ENCODE measurements at regions not wholly inside any gene's neighbourhood (a gene's known extent, or its start where the extent isn't known, plus 50 kb on each side); places are given as distances from the start of the nearest gene placed in this dataset.
A peak's percentile ranks its signal among the peaks of the same experiment; 100 is the strongest.

DNA sequence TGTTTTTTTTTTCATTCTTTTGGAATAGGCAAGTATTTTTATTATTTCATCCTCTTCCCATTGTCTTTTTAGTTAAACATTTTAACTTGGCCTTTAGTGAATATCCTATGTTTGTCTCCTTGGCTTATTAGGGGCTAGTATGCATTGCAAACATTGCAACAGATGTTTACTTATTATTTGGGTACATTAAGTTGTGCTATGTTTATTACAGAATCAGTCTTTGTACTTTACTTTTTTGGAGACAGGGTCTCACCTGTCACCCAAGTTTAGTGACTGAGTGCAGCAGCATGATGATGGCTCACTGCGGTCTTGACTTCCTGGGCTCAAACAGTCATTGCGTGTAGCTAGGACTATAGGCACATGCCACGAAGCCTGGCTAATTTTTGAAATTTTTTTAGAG, 51.1 kb upstream of the NUDT6 start:
- Histone ChIP-seq H3K23ac (ENCODE audit: low read length in 2 of 2) (no peak overlapping the region), H2BK120ac (ENCODE audit: low read depth, low read length) (no peak overlapping the region), H3K18ac (ENCODE audit: low read depth in 1 of 2, low read length in 2 of 2) (no peak overlapping the region), H2BK12ac (ENCODE audit: low read length in 2 of 2) (no peak overlapping the region), H2AK5ac (ENCODE audit: low read length, severe bottlenecking) (no peak overlapping the region), H3K27me3 (ENCODE audit: control insufficient read depth in 1 of 2, insufficient read depth in 1 of 2, low read length in 2 of 2) (no peaks in the 10 kb centered on the region), H3K9ac (ENCODE audit: low read length) (no peak overlapping the region), H2AFZ (ENCODE audit: low read depth, low read length) (no peak overlapping the region), H3K4me3 (ENCODE audit: insufficient read depth in 1 of 2, low read depth in 1 of 2, low read length in 2 of 2) (no peak overlapping the region), H3K9me3 (ENCODE audit: control insufficient read depth, low read length) (no peaks in the 10 kb centered on the region), H3K14ac (ENCODE audit: low read length in 2 of 2) (no peak overlapping the region), H2BK15ac (ENCODE audit: low read depth, poor library complexity, severe bottlenecking) (no peak overlapping the region), H3K4me1 (ENCODE audit: control insufficient read depth, insufficient read depth, low read depth, low read length) (no peaks in the 10 kb centered on the region), H3K4me2 (ENCODE audit: low read length, poor library complexity, severe bottlenecking) (no peak overlapping the region), H3K79me1 (replicated peaks; ENCODE audit: low read length, poor library complexity, severe bottlenecking) (peaks cover 8% of the 10 kb centered on the region), H2BK5ac (ENCODE audit: low read depth, low read length, poor library complexity, severe bottlenecking) (no peak overlapping the region), H3K27ac (ENCODE audit: low read length, poor library complexity, severe bottlenecking) (no peak overlapping the region), H3K36me3 (ENCODE audit: control insufficient read depth in 1 of 2, insufficient read depth in 2 of 2, low read depth in 1 of 2, low read length in 2 of 2) (peaks cover 15 to 16% of the 10 kb centered on the region in 2 experiments), H4K8ac (ENCODE audit: low read length) (no peak overlapping the region), H3K4ac (ENCODE audit: low read depth in 1 of 2, low read length in 2 of 2) (no peak overlapping the region), H4K91ac (ENCODE audit: low read length) (no peak overlapping the region)
- WGBS, result 99% methylated on average over 3 of the region's 3 CpGs
- no peak for DNase-seq

DNA sequence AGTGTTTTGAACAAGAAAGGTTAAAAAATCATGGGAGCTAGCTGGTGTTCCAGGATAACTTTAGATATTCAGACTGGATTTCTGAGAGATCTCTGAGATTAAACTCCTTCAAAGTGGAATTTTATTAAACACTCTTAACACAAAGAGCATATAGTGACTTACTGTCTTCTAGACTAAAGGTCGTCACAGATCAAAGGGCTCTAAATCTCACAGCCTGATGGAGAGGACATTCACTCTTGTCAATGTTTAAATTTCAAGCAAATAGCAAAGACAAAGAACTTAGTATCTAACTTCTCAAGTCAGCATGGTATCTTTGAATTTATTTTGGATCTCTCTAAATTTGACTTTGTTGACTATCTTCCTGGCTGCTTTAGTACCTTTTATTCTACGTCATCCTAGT, 53.7 kb upstream of the NUDT6 start:
- Histone ChIP-seq H3K4me2 (ENCODE audit: low read length, poor library complexity, severe bottlenecking) (no peak overlapping the region), H3K79me1 (replicated peaks; ENCODE audit: low read length, poor library complexity, severe bottlenecking) (peaks cover 8% of the 10 kb centered on the region), H3K4ac (ENCODE audit: low read depth in 1 of 2, low read length in 2 of 2) (no peak overlapping the region), H3K18ac (ENCODE audit: low read depth in 1 of 2, low read length in 2 of 2) (no peak overlapping the region), H4K8ac (ENCODE audit: low read length) (no peak overlapping the region), H3K14ac (ENCODE audit: low read length in 2 of 2) (no peak overlapping the region), H3K9me3 (ENCODE audit: control insufficient read depth, low read length) (peaks cover 8% of the 10 kb centered on the region), H3K9ac (ENCODE audit: low read length) (no peak overlapping the region), H4K91ac (ENCODE audit: low read length) (no peak overlapping the region), H3K4me3 (ENCODE audit: insufficient read depth in 1 of 2, low read depth in 1 of 2, low read length in 2 of 2) (no peak overlapping the region), H2AFZ (ENCODE audit: low read depth, low read length) (no peak overlapping the region), H2AK5ac (ENCODE audit: low read length, severe bottlenecking) (no peak overlapping the region), H2BK5ac (ENCODE audit: low read depth, low read length, poor library complexity, severe bottlenecking) (no peak overlapping the region), H3K4me1 (ENCODE audit: control insufficient read depth, insufficient read depth, low read depth, low read length) (no peaks in the 10 kb centered on the region), H2BK15ac (ENCODE audit: low read depth, poor library complexity, severe bottlenecking) (no peak overlapping the region), H3K23ac (ENCODE audit: low read length in 2 of 2) (no peak overlapping the region), H3K27me3 (ENCODE audit: control insufficient read depth in 1 of 2, insufficient read depth in 1 of 2, low read length in 2 of 2) (no peaks in the 10 kb centered on the region), H2BK12ac (ENCODE audit: low read length in 2 of 2) (no peak overlapping the region), H3K36me3 (ENCODE audit: control insufficient read depth in 1 of 2, insufficient read depth in 2 of 2, low read depth in 1 of 2, low read length in 2 of 2) (peaks cover 25 to 36% of the 10 kb centered on the region in 2 experiments), H2BK120ac (ENCODE audit: low read depth, low read length) (no peak overlapping the region), H3K27ac (ENCODE audit: low read length, poor library complexity, severe bottlenecking) (no peak overlapping the region)
- 99% methylated on average over 2 of the region's 2 CpGs for WGBS
- DNase-seq, result no peak

DNA sequence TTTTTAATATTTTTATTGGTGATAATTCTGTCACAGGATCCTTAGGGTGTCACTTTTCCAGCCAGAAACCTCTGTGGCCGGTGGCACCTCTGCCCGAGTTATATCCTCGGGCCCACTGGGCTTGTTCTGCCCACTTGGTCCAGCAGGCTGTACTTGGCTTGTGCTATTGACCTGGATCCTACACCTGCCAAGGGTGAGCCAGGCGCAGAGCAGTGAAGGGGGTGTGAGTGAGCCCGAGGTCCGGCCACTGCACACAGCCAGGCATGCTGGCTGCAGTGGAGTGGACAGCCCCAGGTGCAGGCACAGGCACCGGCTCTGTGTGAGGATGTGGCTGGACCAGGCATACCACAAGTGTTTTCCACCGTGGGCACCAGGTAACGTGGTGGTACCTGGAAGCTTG, 54.7 kb upstream of the NUDT6 start:
- Histone ChIP-seq H3K4me1 (ENCODE audit: control insufficient read depth, insufficient read depth, low read depth, low read length) (no peaks in the 10 kb centered on the region), H2BK5ac (ENCODE audit: low read depth, low read length, poor library complexity, severe bottlenecking) (no peak overlapping the region)
- WGBS, result 96% methylated on average over 9 of the region's 9 CpGs

DNA sequence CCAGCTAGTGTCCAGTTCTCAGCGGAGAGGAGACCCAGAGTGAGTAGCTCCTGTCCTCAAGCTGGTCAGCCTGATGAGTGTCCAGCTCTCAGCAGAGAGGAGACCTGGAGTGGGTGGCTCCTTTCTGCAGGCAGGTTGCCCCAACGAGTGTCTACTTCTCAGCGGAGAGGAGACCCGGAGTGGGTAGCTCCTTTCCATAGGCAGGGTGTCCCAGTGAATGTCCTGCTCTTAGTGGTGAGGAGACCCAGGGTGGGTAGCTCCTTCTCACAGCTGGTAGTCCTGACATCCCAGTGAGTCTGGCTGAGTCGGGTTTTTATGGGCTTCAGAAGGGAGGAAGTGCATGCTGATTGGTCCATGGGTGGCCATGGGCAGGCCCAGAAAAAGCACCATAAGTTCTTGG, 55.7 kb upstream of the NUDT6 start:
- Histone ChIP-seq H3K4ac (ENCODE audit: low read depth in 1 of 2, low read length in 2 of 2) (no peak overlapping the region), H3K14ac (ENCODE audit: low read length in 2 of 2) (no peak overlapping the region), H3K4me3 (ENCODE audit: insufficient read depth in 1 of 2, low read depth in 1 of 2, low read length in 2 of 2) (no peak overlapping the region), H2BK12ac (ENCODE audit: low read length in 2 of 2) (no peak overlapping the region), H2BK120ac (ENCODE audit: low read depth, low read length) (no peak overlapping the region), H3K27ac (ENCODE audit: low read length, poor library complexity, severe bottlenecking) (no peak overlapping the region), H3K23ac (ENCODE audit: low read length in 2 of 2) (no peak overlapping the region), H3K4me1 (ENCODE audit: control insufficient read depth, insufficient read depth, low read depth, low read length) (no peaks in the 10 kb centered on the region), H3K18ac (ENCODE audit: low read depth in 1 of 2, low read length in 2 of 2) (no peak overlapping the region), H2BK5ac (ENCODE audit: low read depth, low read length, poor library complexity, severe bottlenecking) (no peak overlapping the region), H2BK15ac (ENCODE audit: low read depth, poor library complexity, severe bottlenecking) (no peak overlapping the region), H2AFZ (ENCODE audit: low read depth, low read length) (no peak overlapping the region), H3K9me3 (ENCODE audit: control insufficient read depth, low read length) (peaks cover 8% of the 10 kb centered on the region), H3K27me3 (ENCODE audit: control insufficient read depth in 1 of 2, insufficient read depth in 1 of 2, low read length in 2 of 2) (no peaks in the 10 kb centered on the region), H4K8ac (ENCODE audit: low read length) (no peak overlapping the region), H3K36me3 (ENCODE audit: control insufficient read depth in 1 of 2, insufficient read depth in 2 of 2, low read depth in 1 of 2, low read length in 2 of 2) (peaks cover 25 to 37% of the 10 kb centered on the region in 2 experiments), H3K9ac (ENCODE audit: low read length) (no peak overlapping the region), H2AK5ac (ENCODE audit: low read length, severe bottlenecking) (no peak overlapping the region), H3K79me1 (replicated peaks; ENCODE audit: low read length, poor library complexity, severe bottlenecking) (peaks cover 8% of the 10 kb centered on the region), H4K91ac (ENCODE audit: low read length) (no peak overlapping the region), H3K4me2 (ENCODE audit: low read length, poor library complexity, severe bottlenecking) (no peak overlapping the region)
- no peak for DNase-seq
- 97% methylated on average over 5 of the region's 5 CpGs for WGBS

More for the DNA sequence above, 54.7 kb upstream of the NUDT6 start:
- no peak overlapping the region for H3K23ac ChIP-seq (ENCODE audit: low read length in 2 of 2)
- DNase-seq, result no peak
- H3K14ac ChIP-seq (ENCODE audit: low read length in 2 of 2), result no peak overlapping the region
- no peak overlapping the region for H2AK5ac ChIP-seq (ENCODE audit: low read length, severe bottlenecking)
- H3K4me2 ChIP-seq (ENCODE audit: low read length, poor library complexity, severe bottlenecking), result no peak overlapping the region
- H3K27me3 ChIP-seq (ENCODE audit: control insufficient read depth in 1 of 2, insufficient read depth in 1 of 2, low read length in 2 of 2), result no peaks in the 10 kb centered on the region
- H3K18ac ChIP-seq (ENCODE audit: low read depth in 1 of 2, low read length in 2 of 2), result no peak overlapping the region
- no peak overlapping the region for H2AFZ ChIP-seq (ENCODE audit: low read depth, low read length)
- H4K8ac ChIP-seq (ENCODE audit: low read length), result no peak overlapping the region
- peak overlapping the region; percentile 6 for H4K91ac ChIP-seq (ENCODE audit: low read length)
- no peak overlapping the region for H3K4ac ChIP-seq (ENCODE audit: low read depth in 1 of 2, low read length in 2 of 2)
- H3K9me3 ChIP-seq (ENCODE audit: control insufficient read depth, low read length), result peaks cover 8% of the 10 kb centered on the region
- no peak overlapping the region for H2BK120ac ChIP-seq (ENCODE audit: low read depth, low read length)
- H2BK12ac ChIP-seq (ENCODE audit: low read length in 2 of 2), result no peak overlapping the region
- H3K9ac ChIP-seq (ENCODE audit: low read length), result no peak overlapping the region
- H2BK15ac ChIP-seq (ENCODE audit: low read depth, poor library complexity, severe bottlenecking), result no peak overlapping the region
- peaks cover 25 to 37% of the 10 kb centered on the region in 2 experiments for H3K36me3 ChIP-seq (ENCODE audit: control insufficient read depth in 1 of 2, insufficient read depth in 2 of 2, low read depth in 1 of 2, low read length in 2 of 2)
- no peak overlapping the region for H3K27ac ChIP-seq (ENCODE audit: low read length, poor library complexity, severe bottlenecking)
- peaks cover 8% of the 10 kb centered on the region for H3K79me1 ChIP-seq (replicated peaks; ENCODE audit: low read length, poor library complexity, severe bottlenecking)
- no peak overlapping the region for H3K4me3 ChIP-seq (ENCODE audit: insufficient read depth in 1 of 2, low read depth in 1 of 2, low read length in 2 of 2)
